Skeletal muscle cell (primary cell): ENCODE measurements at regions not wholly inside any gene's neighbourhood (a gene's known extent, or its start where the extent isn't known, plus 50 kb on each side); places are given as distances from the start of the nearest gene placed in this dataset.
"Not testable (repeated sequence)": the region's sequence is repeated elsewhere in the genome, so short reads cannot be mapped to it uniquely, and the experiment has no call there.

Source experiments
- DNase-seq: peaks from one replicate; pipeline ENCODE4 v3.0.0-alpha.2; 2010; ENCODE audit warnings: low read depth
- H3K4me3 ChIP-seq: 2 replicates; pipeline ENCODE4 v1.5.1; 2011; ENCODE audit warnings: low read depth, mild to moderate bottlenecking, control low read depth, low read length, moderate library complexity

DNA sequence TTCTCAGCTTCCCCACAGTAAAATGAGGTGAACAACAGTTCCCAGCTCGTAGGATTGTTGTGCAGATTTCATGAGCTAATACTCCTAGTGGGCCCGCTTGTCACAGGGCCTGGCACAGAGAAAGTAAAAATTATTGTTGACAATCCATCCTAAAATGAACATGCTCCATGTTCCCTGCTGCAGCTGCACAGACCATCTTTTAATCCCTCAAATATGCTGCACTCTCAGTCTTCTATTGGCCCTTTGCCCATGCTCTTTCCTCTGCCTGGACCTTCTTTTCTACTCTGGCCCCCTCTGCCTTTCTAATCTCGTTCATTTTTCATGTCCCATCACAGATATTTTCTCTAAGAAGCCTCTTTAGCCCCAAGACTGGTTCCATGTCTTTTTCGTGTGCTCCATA lies 117.7 kb upstream of the NR3C1 start:
- no peak for DNase-seq
- H3K4me3 ChIP-seq: no peak overlapping the region

DNA sequence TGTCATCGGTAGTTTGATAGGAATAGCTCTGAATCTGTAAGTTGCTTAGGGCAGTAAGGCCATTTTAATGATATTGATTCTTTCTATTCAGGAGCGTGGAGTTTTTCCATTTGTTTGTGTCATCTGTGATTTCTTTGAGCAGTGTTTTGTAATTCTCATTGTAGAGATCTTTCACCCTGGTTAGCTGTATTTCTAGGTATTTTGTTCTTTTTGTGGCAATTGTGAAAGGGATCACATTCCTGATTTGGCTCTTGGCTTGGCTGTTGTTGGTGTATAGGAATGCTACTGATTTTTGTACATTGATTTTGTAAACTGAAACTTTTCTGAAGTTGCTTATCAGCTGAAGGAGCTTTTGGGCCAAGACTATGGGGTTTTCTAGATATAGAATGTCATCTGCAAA lies 115.7 kb upstream of the NR3C1 start:
- DNase-seq, H3K4me3 ChIP-seq: not testable (repeated sequence)

DNA sequence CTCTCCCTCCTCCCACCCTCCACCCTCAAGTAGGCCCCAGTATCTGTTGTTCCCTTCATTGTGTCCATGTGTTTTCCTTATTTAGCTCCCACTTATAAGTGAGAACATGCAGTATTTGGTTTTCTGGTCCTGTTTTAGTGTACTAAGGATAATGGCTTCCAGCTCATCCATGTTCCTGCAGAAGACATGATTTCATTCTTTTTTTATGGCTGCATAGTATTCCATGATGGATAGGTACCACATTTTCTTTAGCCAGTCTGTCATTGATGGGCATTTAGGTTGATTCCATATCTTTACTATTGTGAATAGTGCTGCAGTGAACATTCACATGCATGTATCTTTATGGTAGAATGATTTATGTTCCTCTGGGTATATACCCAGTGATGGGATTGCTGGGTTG lies 114.3 kb upstream of the NR3C1 start:
- not testable (repeated sequence) for H3K4me3 ChIP-seq, DNase-seq

DNA sequence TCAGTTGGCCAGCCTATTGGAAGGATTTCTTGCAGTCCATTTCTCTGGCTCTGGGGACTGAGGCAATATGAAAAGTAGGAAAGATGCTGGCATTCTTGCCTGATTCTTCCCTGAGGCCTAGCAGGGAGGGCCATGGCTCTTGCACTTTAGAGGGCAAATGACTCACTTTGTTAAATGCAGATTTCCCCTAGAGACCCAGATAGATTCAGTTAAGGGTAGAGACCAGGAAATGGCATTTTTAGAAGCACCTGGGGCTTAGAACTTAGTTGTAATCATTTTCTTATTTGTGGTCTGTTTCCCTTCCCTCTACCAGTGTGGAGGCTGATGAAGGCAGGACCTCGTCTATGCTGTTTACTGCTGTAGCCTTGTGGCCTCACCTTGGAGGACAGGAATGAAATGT lies 112.8 kb upstream of the NR3C1 start:
- DNase-seq: no peak
- H3K4me3 ChIP-seq: no peak overlapping the region

DNA sequence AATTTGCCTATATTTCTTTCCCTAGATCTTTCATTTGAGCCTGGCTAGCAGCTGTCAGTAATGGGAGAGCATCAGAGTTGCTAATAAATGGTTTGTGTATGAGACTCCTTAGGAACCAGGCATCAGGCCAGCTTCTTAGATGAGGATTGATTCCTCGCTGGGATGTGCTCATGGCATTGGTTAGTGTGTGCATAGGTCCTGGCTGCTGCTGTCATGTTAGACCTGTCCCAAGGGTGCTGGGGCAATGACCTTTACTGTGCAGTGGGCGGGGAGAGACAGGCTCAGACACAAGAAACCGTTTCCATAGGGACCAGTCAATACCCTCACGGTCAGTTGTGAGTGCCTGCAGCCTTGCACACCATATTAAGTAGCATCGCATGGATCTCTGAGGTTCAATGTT lies 112.3 kb upstream of the NR3C1 start:
- H3K4me3 ChIP-seq: no peak overlapping the region
- DNase-seq: peak; percentile 39

DNA sequence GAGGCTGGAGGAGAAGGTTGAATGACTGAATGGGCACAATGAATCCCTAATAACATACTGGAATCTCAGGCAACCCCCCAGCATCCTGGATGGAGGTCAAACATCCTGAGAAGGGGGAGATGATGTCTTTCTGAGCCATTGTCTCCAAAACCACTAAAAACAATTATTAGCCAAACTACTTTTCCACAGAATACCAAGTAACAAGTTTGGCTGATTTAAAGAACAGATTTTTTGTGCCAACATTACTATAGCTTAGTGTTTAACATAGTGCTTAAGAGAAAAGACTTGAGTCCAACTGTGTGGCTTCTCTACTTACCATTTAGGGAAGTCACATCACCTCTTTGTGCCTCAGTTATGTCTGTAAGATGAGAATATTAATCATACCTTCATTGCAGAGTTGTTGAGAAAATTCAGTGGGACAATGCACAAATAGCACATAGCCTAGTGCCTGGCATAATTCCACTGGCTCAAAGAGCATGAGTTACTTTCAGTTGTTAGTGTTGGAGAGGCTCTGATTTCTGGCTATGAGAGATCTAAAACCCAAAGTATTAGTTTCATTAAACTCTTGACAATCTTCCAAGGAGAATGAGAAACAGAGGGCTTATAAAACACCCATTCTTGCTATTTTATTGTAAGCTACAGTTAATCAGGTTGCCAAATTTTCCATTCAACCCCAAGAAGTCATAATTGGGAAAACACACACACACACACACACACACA lies 111.3 kb upstream of the NR3C1 start:
- H3K4me3 ChIP-seq: no peak overlapping the region
- DNase-seq: peak; percentile 43

DNA sequence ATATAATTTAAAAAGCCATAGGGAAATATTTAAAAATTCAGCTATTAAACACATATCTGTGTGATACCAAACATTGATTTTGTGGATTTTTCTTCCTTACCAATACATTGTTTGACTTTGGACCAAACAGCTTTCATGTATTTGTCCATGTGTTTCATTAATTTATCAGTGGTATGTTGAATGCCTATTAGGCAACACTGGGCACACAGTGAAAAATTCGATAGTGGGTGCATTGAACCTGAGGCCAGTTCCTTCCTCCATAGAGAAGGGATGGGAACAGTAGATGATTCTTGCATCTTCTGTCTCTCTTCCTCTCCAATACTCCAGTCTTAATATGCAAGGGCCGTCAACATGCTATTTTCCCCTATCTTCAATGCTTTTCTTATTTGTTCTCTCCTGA lies 110.2 kb upstream of the NR3C1 start:
- no peak overlapping the region for H3K4me3 ChIP-seq
- no peak for DNase-seq

DNA sequence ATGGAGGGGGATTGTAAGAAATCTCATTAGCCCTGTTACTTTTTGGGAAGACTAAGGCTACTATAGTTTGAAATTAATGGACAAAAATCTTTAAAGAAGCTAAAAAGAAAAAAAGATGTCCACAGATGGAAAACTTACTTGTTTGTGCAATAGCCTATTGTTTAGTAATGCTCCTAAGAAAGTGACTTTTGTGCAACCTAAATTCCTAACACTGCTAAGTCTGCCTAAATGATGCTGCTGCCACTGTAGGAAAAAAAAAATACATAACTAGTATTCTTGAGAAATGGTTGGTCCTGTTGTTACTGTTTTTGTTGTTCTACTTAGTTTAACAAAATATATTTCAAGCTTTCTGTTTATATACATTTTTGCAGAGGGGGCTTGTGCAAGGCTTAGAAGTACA lies 108.2 kb upstream of the NR3C1 start:
- H3K4me3 ChIP-seq: no peak overlapping the region
- no peak for DNase-seq

DNA sequence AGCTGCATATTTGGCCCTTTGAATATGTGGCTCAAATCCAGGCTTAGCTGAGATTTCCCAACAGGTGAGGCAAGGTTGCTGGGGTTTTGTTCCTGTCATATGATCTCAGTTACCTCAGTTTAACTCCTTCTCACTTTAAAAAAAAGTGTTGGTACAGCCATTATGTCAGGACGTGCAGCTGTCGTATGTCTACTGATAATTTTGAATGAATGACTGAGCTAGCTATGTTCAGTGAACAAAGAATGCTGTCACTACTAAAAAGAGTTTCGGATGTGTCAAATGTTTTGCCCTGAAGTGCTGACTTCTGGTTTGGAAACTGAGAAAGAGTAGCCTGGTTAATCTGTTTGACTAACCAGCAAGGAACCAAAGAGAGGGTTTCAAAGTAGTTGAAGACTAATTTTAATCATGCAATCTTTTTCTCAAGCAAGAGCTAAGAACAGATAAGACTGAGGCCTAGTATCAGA lies 106.3 kb upstream of the NR3C1 start:
- no peak for DNase-seq
- no peak overlapping the region for H3K4me3 ChIP-seq

DNA sequence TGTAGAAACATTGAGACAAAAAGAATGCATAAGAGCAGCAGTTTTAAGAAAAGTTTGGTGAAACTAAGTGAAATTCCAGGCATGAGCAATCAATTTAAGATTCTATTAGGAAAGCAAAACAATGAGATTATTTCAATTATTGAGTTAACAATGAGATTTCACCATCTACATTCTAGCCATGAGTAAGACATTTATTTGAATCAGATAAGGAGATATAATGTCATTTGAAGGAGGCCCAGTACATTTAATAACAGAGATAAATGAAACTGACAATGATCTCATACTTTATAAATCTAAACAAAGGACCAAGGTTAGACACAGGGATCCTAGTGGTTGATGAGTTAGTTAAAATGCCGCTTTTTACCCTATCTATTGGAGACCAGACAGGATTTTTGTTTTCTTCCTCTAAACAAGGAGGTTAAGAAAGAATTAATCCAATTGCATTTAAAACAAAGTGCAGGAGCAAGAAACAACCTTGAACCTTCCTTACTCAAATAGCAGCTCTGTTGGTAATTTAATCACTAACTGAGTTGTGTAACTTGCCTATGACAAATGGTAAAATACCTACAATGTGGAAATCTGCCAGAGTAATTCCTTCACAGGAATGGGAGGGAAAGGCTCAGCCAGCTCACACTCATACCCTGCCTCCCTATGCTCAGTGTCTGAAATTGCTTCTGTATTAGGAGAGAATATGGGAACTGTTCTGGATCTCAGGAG lies 103.5 kb upstream of the NR3C1 start:
- H3K4me3 ChIP-seq: no peak overlapping the region
- DNase-seq: peak; percentile 87

DNA sequence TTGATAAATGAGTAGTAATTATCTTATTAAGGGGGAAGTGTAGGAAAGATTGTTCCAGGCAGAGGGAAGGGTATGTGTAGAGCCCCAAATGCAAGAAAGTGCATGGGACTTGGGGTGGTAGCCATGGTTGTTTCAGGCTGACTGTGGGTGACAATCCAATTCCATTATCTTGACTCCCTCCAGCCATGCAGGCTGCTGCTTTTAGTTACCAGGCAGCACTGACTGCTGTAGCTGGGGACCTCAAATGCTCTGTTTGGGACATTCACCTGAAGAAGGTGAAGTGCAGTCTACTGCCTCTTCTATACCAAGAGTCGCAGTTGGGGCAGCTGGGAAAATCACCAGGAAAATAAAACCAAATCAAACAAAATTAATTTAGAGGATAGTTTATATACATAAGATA lies 102.4 kb upstream of the NR3C1 start:
- no peak for DNase-seq

DNA sequence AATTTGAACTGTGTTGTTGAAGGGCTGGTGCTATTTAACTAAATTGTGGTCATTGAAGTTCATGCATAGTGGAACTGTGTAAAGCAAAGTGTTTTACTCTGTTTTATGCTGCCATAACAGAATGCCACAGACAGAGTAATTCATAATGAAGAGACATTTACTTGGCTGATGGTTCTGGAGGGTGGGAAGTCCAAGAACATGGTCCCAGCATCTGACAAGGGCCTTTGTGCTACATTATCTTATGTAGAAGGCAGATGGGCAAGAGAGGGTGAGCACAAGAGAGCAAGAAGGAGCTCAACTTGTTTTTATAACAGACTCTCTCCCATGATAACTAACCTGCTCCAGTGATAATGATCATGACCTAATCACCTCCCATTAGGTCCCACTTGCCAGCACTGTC lies 101.9 kb upstream of the NR3C1 start:
- H3K4me3 ChIP-seq: no peak overlapping the region
- DNase-seq: no peak

More for the DNA sequence above, 102.4 kb upstream of the NR3C1 start:
- H3K4me3 ChIP-seq: no peak overlapping the region

DNA sequence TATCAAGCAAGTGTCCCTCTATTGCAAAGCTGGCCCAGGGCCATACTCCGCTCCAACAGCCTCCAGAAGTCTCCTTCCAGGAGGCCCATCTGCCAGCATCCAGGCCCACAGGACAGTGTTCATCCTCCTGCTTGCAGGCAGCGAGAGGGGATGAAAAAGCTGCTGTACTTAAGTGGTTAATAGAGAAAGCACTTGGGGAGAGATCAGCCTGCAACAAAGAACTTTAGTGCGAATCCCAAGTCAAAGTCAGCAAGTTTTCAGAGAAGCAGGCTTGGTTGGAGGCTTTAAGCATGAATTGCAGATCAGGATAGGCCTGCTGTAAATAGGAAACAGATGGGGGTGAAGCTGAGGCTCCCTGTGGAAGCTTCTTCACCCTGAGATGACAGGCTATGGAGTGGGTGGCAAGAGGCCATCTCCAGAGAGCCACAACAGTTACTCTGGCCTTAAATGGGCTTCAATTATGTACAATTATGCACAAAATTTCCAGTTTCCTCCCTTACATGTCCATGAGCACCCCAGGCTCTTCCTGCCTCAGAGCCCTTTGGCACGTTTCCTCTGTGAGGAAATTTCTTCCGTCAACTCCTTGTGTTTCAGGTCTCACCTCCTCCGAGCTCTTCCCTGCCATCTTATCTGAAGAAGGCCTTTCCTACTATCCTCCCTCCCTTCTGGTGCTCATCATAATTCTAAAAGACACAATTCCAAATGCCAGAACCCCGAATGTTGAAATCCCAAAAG lies 98.0 kb upstream of the NR3C1 start:
- DNase-seq: no peak
- no peak overlapping the region for H3K4me3 ChIP-seq

DNA sequence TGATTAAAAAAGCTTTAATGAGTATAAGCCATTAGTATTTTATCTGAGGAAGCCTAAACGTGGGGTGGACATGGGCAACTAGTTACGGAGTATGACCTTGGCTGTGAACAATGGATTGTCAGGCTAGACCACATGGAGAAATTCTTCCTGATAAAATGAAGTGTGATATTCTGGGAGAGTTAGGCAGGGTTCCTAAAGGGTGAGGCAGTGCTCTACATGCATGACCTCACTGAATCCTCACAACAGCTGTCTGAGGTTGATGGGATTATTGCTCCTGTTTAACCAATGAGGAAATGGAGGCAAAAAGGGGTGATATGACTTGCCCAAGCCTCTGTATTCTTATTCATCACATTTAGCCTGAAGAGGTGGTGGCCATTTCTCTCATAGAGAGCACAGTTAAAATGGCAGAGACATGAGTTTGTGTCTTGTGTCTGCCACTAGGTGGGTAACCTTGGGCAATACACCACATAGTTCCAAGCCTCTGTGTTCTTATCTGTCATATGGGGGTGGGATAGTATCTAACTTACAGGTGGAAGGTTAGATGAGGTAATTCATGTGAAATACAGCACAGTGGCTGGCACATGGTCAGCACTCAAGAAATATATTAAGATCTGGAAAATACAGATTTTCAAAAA lies 96.1 kb upstream of the NR3C1 start:
- H3K4me3 ChIP-seq: no peak overlapping the region
- DNase-seq: no peak

DNA sequence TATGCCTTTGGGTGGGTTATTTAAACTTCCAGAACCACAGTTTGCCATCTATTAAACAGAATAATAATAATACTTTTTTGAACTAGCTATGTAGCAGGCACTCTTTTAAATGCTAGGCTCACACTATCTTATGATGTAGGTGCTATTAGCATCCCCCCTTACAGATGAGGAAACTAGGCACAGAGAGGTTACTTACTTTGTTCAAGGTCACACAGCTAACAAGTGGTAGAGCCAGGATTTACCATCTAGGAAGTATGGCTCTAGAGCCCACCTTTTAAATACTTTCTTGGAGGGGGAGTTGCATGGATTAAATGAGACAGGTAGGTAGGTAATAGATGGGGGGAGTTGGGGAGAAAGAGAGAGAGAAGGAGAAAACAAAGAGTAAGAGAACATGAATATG lies 95.3 kb upstream of the NR3C1 start:
- DNase-seq: no peak
- H3K4me3 ChIP-seq: no peak overlapping the region

DNA sequence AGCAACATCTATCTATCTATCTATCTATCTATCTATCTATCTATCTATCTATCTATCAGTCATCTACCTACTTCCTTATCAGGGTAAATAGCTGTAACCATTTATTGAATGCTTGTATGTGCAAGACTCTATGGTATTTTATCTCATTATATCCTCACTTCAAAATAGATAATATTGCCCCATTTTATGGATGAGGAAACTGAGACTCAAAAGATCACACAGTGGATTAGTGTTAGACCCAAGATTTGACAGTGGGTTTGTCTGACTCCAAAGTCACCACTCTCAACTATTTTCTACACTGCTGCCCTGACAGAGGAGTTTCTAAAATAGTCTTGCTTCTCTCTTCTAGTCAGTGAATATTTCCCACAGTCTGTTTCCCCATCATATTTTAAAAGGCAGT lies 94.3 kb upstream of the NR3C1 start:
- H3K4me3 ChIP-seq: no peak overlapping the region
- no peak for DNase-seq

DNA sequence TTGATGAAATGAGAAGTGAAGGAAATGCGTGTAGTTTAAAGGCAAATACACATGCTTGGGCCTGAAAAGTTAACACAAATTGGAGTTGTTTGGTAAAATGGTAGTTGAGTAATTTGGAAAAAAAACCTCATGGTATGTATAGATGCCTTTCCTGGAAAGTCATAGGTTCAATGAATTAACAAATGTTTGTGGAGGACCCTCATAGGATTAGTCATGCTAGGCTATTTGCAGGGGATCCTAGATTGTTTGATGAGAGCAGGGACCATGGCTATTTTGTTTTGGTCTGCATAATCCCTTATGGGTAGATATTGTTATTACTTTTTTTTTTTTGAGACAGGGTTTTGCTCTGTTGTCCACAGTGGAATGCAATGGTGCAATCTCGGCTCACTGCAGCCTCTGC lies 93.5 kb upstream of the NR3C1 start:
- no peak overlapping the region for H3K4me3 ChIP-seq
- DNase-seq: no peak

DNA sequence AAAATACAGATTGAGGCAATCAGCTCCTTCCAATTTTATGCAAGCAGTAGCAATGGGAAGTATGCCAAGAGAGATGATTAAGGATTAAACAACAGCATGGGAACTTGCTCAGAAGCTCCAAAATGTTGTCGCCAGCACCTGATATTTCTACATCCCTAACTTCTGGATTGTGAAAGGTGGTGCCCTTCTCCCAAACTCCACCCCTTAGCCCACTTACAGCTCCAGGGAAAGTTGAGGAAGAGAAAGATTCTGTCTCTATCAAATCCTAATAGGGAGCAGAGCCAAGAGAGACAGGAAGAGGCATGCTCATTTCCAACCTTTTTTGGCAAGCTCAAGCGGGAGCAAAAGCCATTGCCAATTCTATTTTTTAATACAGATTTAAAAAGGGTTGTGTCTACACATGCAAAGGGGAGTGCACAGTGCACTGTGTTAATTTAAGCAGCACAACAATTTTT lies 92.4 kb upstream of the NR3C1 start:
- DNase-seq: peak; percentile 93
- no peak overlapping the region for H3K4me3 ChIP-seq

DNA sequence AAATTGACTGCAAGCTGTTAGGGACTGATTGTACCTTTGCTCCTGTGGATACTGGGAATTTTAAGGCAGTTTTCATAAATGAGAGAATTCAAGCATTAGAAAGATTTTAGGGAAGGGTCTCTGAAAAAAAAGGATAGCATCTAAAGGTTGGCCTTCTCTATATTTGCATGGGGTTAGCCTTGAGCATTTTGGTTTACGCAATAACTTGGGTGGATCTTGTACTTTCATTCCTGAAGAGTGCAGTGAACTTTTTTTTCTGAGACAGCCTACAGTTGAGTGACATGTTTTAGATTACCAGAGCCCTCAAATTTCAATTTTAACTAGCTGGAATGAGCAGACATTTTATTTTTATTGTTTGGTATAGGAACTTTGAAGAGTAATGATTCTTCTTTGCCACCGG lies 91.6 kb upstream of the NR3C1 start:
- no peak overlapping the region for H3K4me3 ChIP-seq
- DNase-seq: no peak

DNA sequence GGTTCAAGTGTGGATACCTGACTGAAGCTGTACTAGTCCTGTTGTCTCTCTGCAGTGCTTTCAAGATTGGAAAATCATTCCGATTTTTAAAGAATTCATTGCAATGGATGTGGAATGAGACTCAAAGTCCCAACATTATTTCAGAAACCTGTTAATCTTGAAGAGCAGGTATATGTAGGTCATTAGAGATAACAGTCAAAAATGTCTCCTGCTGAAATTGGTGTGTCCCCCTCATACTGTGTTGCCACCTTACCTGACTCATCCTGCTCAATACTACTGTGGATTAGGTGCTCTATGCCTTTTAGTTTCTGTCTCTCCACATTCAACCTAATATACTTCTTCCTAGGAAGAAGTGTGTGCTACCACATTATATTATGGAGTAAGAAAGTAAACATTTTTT lies 91.1 kb upstream of the NR3C1 start:
- no peak for DNase-seq
- H3K4me3 ChIP-seq: no peak overlapping the region
